ENCODE measurements at regions not wholly inside any gene's neighbourhood (a gene's known extent, or its start where the extent isn't known, plus 50 kb on each side); places are given as distances from the start of the nearest gene placed in this dataset.

- Histone ChIP-seq H3K4me2 (replicated peaks; ENCODE audit: extremely low read depth, low read length, poor library complexity, severe bottlenecking) (no peak overlapping the region), H3K9ac (ENCODE audit: insufficient read depth, low read length, poor library complexity, severe bottlenecking) (no peak overlapping the region), H4K20me1 (ENCODE audit: insufficient read depth, low read length) (no peaks in the 10 kb centered on the region), H3K79me2 (ENCODE audit: insufficient read depth, low read length) (no peaks in the 10 kb centered on the region), H3K4me1 (ENCODE audit: control insufficient read depth in 1 of 2, insufficient read depth in 2 of 2, low read length in 2 of 2) (no peaks in the 10 kb centered on the region), H3K9me3 (replicated peaks in 1 of 2; ENCODE audit: control insufficient read depth in 1 of 2, insufficient read depth in 1 of 2, low read length in 2 of 2) (no peaks in the 10 kb centered on the region), H2AFZ (ENCODE audit: insufficient read depth, low read depth, low read length, poor library complexity, severe bottlenecking) (no peak overlapping the region), H3K27ac (ENCODE audit: low read depth in 1 of 2, low read length in 2 of 2) (no peak overlapping the region), H3K36me3 (replicated peaks in 1 of 2; ENCODE audit: control insufficient read depth in 1 of 2, insufficient read depth in 2 of 2, low read length in 2 of 2) (no peaks in the 10 kb centered on the region), H3K27me3 (ENCODE audit: control insufficient read depth in 2 of 2, insufficient read depth in 2 of 2, low read length in 2 of 2) (no peaks in the 10 kb centered on the region), H3K4me3 (replicated peaks in 1 of 3; ENCODE audit: low read depth in 2 of 3, low read length in 3 of 3) (no peak overlapping the region)
- no peak for TF ChIP-seq CTCF (IDR thresholded peaks at IDR 0.05)
- Mint-ChIP-seq H3K4me3 (no peak overlapping the region), H3K27me3 (ENCODE audit: low read depth in 3 of 3) (peaks cover 0 to 4% (median 2%) of the 10 kb centered on the region in 3 donors), H3K27ac (no peak overlapping the region), H3K36me3 (no peaks in the 10 kb centered on the region), H3K4me1 (no peaks in the 10 kb centered on the region), H3K9me3 (peaks cover 1 to 11% (median 2%) of the 10 kb centered on the region in 7 donors)
- intact Hi-C loops (cut with micrococcal nuclease), result no loop called here
- DNase-seq, result no peak
- 87% methylated on average over 2 of the region's 3 CpGs for WGBS (ENCODE audit: insufficient coverage)
Observed at GRCh38 chr5:38069360-38069759, 189.0 kb upstream of the EGFLAM start.

- Mint-ChIP-seq H3K4me1 (no peaks in the 10 kb centered on the region), H3K9me3 (peaks cover 0 to 19% (median 5%) of the 10 kb centered on the region in 7 donors)
Observed at GRCh38 chr5:38060354-38060753, 198.0 kb upstream of the EGFLAM start.

More at GRCh38 chr5:38060354-38060753, 198.0 kb upstream of the EGFLAM start:
- Histone ChIP-seq H3K79me2 (ENCODE audit: insufficient read depth, low read length) (no peaks in the 10 kb centered on the region), H4K20me1 (ENCODE audit: insufficient read depth, low read length) (no peaks in the 10 kb centered on the region), H3K27ac (ENCODE audit: low read depth in 1 of 2, low read length in 2 of 2) (no peak overlapping the region), H2AFZ (ENCODE audit: insufficient read depth, low read depth, low read length, poor library complexity, severe bottlenecking) (no peak overlapping the region), H3K4me3 (replicated peaks in 1 of 3; ENCODE audit: low read depth in 2 of 3, low read length in 3 of 3) (no peak overlapping the region), H3K36me3 (replicated peaks in 1 of 2; ENCODE audit: control insufficient read depth in 1 of 2, insufficient read depth in 2 of 2, low read length in 2 of 2) (no peaks in the 10 kb centered on the region), H3K9me3 (replicated peaks in 1 of 2; ENCODE audit: control insufficient read depth in 1 of 2, insufficient read depth in 1 of 2, low read length in 2 of 2) (no peaks in the 10 kb centered on the region), H3K4me2 (replicated peaks; ENCODE audit: extremely low read depth, low read length, poor library complexity, severe bottlenecking) (no peak overlapping the region), H3K4me1 (ENCODE audit: control insufficient read depth in 1 of 2, insufficient read depth in 2 of 2, low read length in 2 of 2) (no peaks in the 10 kb centered on the region), H3K27me3 (ENCODE audit: control insufficient read depth in 2 of 2, insufficient read depth in 2 of 2, low read length in 2 of 2) (no peaks in the 10 kb centered on the region), H3K9ac (ENCODE audit: insufficient read depth, low read length, poor library complexity, severe bottlenecking) (no peak overlapping the region)
- WGBS (ENCODE audit: insufficient coverage), result 100% methylated on average over 2 of the region's 2 CpGs
- no peak for TF ChIP-seq CTCF (IDR thresholded peaks at IDR 0.05)
- Mint-ChIP-seq H3K4me3 (no peak overlapping the region), H3K36me3 (no peaks in the 10 kb centered on the region), H3K27me3 (ENCODE audit: low read depth in 3 of 3) (no peaks in the 10 kb centered on the region), H3K27ac (no peak overlapping the region)
- intact Hi-C loops (cut with micrococcal nuclease), result no loop called here
- no peak for DNase-seq

Measured in CD14-positive monocyte (primary cell).